ENCODE measurements at regions not wholly inside any gene's neighbourhood (a gene's known extent, or its start where the extent isn't known, plus 50 kb on each side); places are given as distances from the start of the nearest gene placed in this dataset.
A peak's percentile ranks its signal among the peaks of the same experiment; 100 is the strongest.

- Histone ChIP-seq H3K4me3 (replicated peaks in 1 of 3; ENCODE audit: insufficient read depth in 1 of 3, low read depth in 1 of 3, low read length in 3 of 3) (no peak overlapping the region), H3K79me2 (ENCODE audit: control insufficient read depth, insufficient read depth, low read length) (no peaks in the 10 kb centered on the region), H4K20me1 (replicated peaks; ENCODE audit: control insufficient read depth, extremely low read depth, insufficient read depth, low read length) (no peaks in the 10 kb centered on the region), H3K36me3 (ENCODE audit: control insufficient read depth in 2 of 2, extremely low read depth in 1 of 2, insufficient read depth in 2 of 2, low read length in 2 of 2) (no peaks in the 10 kb centered on the region), H3K4me1 (ENCODE audit: control insufficient read depth, extremely low read depth, insufficient read depth, low read length) (peaks cover 14% of the 10 kb centered on the region), H3K4me2 (ENCODE audit: insufficient read depth, low read length) (peak overlapping the region; percentile 52), H3K27me3 (ENCODE audit: control insufficient read depth in 2 of 2, insufficient read depth in 2 of 2, low read length in 2 of 2) (peaks cover 0 to 3% of the 10 kb centered on the region in 2 experiments), H3K9ac (replicated peaks; ENCODE audit: extremely low read depth, insufficient read depth, low read length) (no peak overlapping the region), H3K9me1 (replicated peaks; ENCODE audit: control insufficient read depth, extremely low read depth, insufficient read depth, low read length) (no peaks in the 10 kb centered on the region), H3K27ac (ENCODE audit: insufficient read depth, low read depth, low read length) (peak overlapping the region; percentile 39), H2AFZ (ENCODE audit: low read depth, low read length) (peak overlapping the region; percentile 72), H3K9me3 (replicated peaks; ENCODE audit: control insufficient read depth, insufficient read depth, low read length) (no peaks in the 10 kb centered on the region)
- POLR2A ChIA-PET, result interaction anchor here (0.7 kb wide), 1 partner anchor 81 kb away, joined by 13 read pairs; no protein-coding TSS in a partner anchor
- DNase-seq (ENCODE audit: low read depth, low spot score), result peak; percentile 66
- FAIRE-seq, result peak; percentile 70
- no TSS peak for BruUV-seq (replicated peaks)
- TF ChIP-seq EZH2 (IDR thresholded peaks at IDR 0.05; ENCODE audit: borderline replicate concordance, low read depth, low read length, severe bottlenecking) (no peak), POLR2A (IDR thresholded peaks at IDR 0.05; ENCODE audit: low read depth, low read length) (no peak), CTCF (IDR thresholded peaks at IDR 0.05; ENCODE audit: extremely low read depth in 1 of 2, insufficient read depth in 1 of 2, low read depth in 1 of 2, low read length in 2 of 2) (no peak), POLR2AphosphoS5 (IDR thresholded peaks at IDR 0.05; ENCODE audit: insufficient read depth, low read depth, low read length) (no peak), MYC (IDR thresholded peaks at IDR 0.05; ENCODE audit: low read depth, low read length) (no peak), FOS (IDR thresholded peaks at IDR 0.05; ENCODE audit: borderline replicate concordance, insufficient read depth, low read length) (no peak), MAX (IDR thresholded peaks at IDR 0.05; ENCODE audit: insufficient read depth, insufficient read length) (no peak), JUN (IDR thresholded peaks at IDR 0.05; ENCODE audit: borderline replicate concordance, insufficient read depth, insufficient read length, low read depth) (peak; percentile 1)
- intact Hi-C loops (cut with micrococcal nuclease), result loop anchor here (5.0 kb wide), 1 partner anchor 78 kb away; no protein-coding TSS in a partner anchor
- dilution Hi-C loops (cut with MboI; ENCODE audit: extremely low pct_ligation_motif_present, low sequenced_read_pairs), result no loop called here
- CTCF ChIA-PET, result interaction anchor here (0.8 to 2.8 kb wide), 4 partner anchors 10 to 310 kb away, joined by 3 to 11 read pairs (median 4); no protein-coding TSS in a partner anchor
Observed at GRCh38 chr5:60209146-60209840, 315.8 kb upstream of the PDE4D start.

Measured in endothelial cell of umbilical vein (primary cell).